22Rv1 (cell line): ENCODE measurements at regions not wholly inside any gene's neighbourhood (a gene's known extent, or its start where the extent isn't known, plus 50 kb on each side); places are given as distances from the start of the nearest gene placed in this dataset.
"Not testable (repeated sequence)": the region's sequence is repeated elsewhere in the genome, so short reads cannot be mapped to it uniquely, and the experiment has no call there.

Source experiments
- CTCF ChIP-seq: fragments of 450-650 bp; IDR thresholded peaks from 2 replicates; pipeline ENCODE4 v1.5.1; 2017; ENCODE audit warnings: mild to moderate bottlenecking
- ZFX ChIP-seq: fragments of 450-650 bp; IDR thresholded peaks from 2 replicates; pipeline ENCODE4 v1.6.1; 2017; ENCODE audit warnings: antibody characterized with exemption, borderline replicate concordance

DNA sequence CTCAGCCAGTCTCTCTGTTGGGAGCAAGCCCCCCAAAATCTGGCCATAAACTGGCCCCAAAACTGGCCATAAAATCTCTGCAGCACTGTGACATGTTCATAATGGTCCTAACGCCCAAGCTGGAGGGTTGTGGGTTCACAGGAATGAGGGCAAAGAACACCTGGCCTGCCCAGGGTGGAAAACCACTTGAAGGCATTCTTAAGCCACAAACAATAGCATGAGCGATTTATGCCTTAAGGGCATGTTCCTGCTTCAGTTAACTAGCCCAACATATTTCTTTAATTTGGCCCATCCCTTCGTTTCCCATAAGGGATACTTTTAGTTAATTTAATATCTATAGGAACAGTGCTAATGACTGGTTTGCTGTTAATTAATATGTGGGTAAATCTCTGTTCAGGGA lies 205.8 kb downstream of the ALG10 start:
- not testable (repeated sequence) for TF ChIP-seq CTCF, ZFX
